ENCODE measurements at regions not wholly inside any gene's neighbourhood (a gene's known extent, or its start where the extent isn't known, plus 50 kb on each side); places are given as distances from the start of the nearest gene placed in this dataset.

DNA sequence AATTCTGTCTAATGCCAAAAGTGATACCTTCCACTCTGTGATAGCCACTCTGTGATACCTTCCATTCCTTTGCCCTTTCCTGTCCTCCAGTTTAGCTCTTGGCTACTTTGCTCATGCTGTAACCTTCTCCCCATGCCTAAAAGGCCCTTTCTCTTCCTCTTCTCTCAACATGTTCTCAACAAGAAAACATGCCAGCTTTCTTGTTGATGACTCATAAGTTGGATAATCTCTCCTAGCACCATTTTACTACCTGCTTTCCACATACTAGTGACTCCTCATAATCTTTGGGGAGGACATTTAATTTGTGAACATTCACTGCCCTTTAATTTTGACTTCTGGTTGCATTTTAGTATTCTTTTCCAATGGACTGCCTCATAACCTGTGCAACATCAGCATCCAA, 55.9 kb upstream of the NT5C1B start:
- intact Hi-C loops (cut with DNase I; ENCODE audit: low total_unique reads), result no loop called here

DNA sequence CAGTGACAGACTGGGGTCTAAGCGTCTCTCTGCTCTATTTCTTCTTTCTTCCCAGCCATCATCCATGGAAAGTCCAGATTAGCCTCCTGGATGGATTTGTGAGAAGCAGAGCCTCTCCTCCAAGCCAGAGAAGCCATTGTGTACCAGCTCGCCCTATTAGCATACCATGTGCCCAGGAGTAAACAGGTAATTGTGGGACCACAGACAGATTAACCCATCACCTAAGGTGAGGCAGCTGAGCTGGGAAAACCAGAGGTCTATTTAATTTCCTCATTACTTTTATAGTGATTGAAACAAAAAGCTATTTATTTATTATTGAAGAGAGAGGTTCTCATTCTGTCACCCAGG, 54.7 kb upstream of the NT5C1B start:
- Histone ChIP-seq H3K4me1 (no peaks in the 10 kb centered on the region), H3K9me3 (no peaks in the 10 kb centered on the region), H3K27ac (no peak overlapping the region), H3K36me3 (no peaks in the 10 kb centered on the region), H3K27me3 (no peaks in the 10 kb centered on the region), H3K4me3 (no peak overlapping the region)
- no peak for DNase-seq
- no peak for TF ChIP-seq POLR2A (IDR thresholded peaks at IDR 0.05)
- TF ChIP-seq, protein P1, sequence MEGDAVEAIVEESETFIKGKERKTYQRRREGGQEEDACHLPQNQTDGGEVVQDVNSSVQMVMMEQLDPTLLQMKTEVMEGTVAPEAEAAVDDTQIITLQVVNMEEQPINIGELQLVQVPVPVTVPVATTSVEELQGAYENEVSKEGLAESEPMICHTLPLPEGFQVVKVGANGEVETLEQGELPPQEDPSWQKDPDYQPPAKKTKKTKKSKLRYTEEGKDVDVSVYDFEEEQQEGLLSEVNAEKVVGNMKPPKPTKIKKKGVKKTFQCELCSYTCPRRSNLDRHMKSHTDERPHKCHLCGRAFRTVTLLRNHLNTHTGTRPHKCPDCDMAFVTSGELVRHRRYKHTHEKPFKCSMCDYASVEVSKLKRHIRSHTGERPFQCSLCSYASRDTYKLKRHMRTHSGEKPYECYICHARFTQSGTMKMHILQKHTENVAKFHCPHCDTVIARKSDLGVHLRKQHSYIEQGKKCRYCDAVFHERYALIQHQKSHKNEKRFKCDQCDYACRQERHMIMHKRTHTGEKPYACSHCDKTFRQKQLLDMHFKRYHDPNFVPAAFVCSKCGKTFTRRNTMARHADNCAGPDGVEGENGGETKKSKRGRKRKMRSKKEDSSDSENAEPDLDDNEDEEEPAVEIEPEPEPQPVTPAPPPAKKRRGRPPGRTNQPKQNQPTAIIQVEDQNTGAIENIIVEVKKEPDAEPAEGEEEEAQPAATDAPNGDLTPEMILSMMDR (IDR thresholded peaks at IDR 0.05), result no peak
- intact Hi-C loops (cut with DNase I; ENCODE audit: low total_unique reads), result no loop called here

More for the DNA sequence above, 55.9 kb upstream of the NT5C1B start:
- Histone ChIP-seq H3K36me3 (no peaks in the 10 kb centered on the region), H3K4me3 (no peak overlapping the region), H3K27ac (no peak overlapping the region), H3K27me3 (no peaks in the 10 kb centered on the region), H3K9me3 (no peaks in the 10 kb centered on the region), H3K4me1 (no peaks in the 10 kb centered on the region)
- TF ChIP-seq, protein P1 (IDR thresholded peaks at IDR 0.05), result no peak
- TF ChIP-seq POLR2A (IDR thresholded peaks at IDR 0.05), result no peak
- DNase-seq, result no peak

DNA sequence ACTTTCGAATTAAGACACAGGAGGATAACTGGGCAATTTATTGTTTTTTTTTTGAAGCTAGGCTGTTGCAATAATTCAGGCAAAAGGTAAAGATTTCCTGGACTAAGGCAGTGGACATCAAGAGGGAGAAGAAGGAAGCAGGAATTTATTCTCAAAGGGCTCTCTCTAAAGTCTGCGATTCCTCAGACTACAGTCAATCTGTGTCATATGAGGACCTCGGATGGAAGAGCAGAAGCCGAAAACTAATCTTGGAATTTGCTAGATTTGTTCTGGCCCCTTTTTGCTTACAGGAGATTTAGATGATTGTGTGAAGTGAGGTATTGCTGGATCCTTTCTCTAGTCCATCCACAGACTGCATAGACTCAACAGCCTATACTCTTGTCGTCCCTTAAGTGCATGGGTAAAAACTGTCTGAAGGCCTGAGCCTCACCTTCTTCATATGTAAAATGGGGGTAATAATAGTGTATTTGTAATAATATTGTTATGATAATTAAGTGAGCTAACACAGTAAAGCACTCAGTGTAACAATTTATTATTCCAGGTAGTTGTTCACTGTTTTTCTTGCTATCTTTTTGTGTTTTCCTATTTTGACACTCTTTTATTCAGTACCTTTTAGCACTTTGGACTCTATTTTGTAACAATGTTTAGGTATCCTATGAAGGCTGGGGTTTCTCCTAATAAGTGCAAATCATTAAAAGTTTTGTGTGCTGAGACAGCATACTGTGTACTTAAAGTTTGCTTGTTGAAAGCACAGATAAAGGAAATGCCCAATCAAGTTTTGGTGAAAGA, 54.2 kb upstream of the NT5C1B start:
- intact Hi-C loops (cut with DNase I; ENCODE audit: low total_unique reads), result no loop called here

DNA sequence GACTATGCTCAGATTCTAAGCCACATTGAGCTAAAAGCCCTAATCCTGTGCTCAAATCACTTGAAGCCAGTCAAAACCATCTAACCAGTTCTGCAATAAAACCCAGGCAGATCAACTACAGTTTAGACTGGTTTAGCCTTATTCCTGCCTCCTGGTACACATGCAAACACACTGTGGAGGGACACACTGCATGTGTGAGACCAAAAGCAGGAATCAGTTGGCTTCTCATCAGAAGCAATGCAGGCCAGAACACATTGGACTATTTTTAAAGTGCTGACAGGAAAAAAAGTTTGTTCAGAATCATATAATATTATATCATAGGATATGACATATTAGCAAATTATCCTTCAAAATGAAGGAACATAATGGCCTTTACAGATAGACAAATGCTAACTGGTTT, 52.5 kb upstream of the NT5C1B start:
- no peak for TF ChIP-seq POLR2A (IDR thresholded peaks at IDR 0.05)
- TF ChIP-seq, protein P1 (IDR thresholded peaks at IDR 0.05), result no peak
- no peaks in the 10 kb centered on the region for H3K27me3 ChIP-seq
- no peak overlapping the region for H3K4me3 ChIP-seq
- H3K9me3 ChIP-seq, result no peaks in the 10 kb centered on the region
- no peak overlapping the region for H3K27ac ChIP-seq
- intact Hi-C loops (cut with DNase I; ENCODE audit: low total_unique reads), result no loop called here
- DNase-seq, result no peak
- no peaks in the 10 kb centered on the region for H3K4me1 ChIP-seq
- no peaks in the 10 kb centered on the region for H3K36me3 ChIP-seq

More for the DNA sequence above, 54.2 kb upstream of the NT5C1B start:
- no peak overlapping the region for H3K4me3 ChIP-seq
- H3K27ac ChIP-seq, result no peak overlapping the region
- no peaks in the 10 kb centered on the region for H3K4me1 ChIP-seq
- DNase-seq, result no peak
- H3K36me3 ChIP-seq, result no peaks in the 10 kb centered on the region
- H3K9me3 ChIP-seq, result no peaks in the 10 kb centered on the region
- TF ChIP-seq POLR2A (IDR thresholded peaks at IDR 0.05), result no peak
- TF ChIP-seq, protein P1 (IDR thresholded peaks at IDR 0.05), result no peak
- no peaks in the 10 kb centered on the region for H3K27me3 ChIP-seq

DNA sequence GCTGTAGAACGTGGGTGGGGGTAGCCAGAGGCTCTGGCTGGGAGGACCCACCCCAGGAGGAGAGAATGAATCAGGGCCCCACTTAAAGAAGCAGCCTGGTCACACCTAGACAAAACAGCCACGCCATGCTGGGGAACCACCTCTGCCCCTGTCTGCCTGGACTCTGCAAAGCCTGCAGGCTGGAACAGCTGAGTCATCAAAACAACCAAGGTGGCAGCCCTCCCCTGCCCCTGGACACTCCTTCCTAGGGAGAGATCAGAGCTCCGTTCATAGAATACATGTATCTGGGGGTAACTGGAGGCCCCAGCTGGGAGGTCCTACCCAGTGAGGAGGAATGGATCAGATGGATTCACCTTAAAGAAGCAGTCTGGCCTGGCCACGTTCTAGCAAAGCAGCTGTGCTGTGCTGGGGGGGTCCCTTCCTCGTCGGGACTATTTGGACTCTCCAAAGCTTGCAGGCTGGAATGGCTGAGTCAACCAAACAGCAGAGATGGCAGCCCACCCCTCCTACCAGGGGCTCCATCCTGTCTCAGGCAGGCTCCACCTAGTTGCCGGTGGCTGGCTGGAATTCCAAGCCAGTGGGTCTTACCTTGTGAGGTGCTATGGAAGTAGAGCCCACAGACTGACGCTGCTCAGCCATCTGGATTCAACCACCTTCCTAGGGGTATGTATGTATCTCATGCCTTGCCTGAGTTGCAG, 50.5 kb upstream of the NT5C1B start:
- no peaks in the 10 kb centered on the region for H3K27me3 ChIP-seq
- H3K27ac ChIP-seq, result no peak overlapping the region
- peaks cover 0 to 3% of the 10 kb centered on the region in 2 donors for H3K9me3 ChIP-seq
- H3K36me3 ChIP-seq, result no peaks in the 10 kb centered on the region
- H3K4me1 ChIP-seq, result no peaks in the 10 kb centered on the region
- TF ChIP-seq, protein P1 (IDR thresholded peaks at IDR 0.05), result no peak
- TF ChIP-seq POLR2A (IDR thresholded peaks at IDR 0.05), result no peak
- intact Hi-C loops (cut with DNase I; ENCODE audit: low total_unique reads), result no loop called here
- no peak for DNase-seq
- H3K4me3 ChIP-seq, result no peak overlapping the region
